DND-41 (cell line): ENCODE measurements at regions not wholly inside any gene's neighbourhood (a gene's known extent, or its start where the extent isn't known, plus 50 kb on each side); places are given as distances from the start of the nearest gene placed in this dataset.
A peak's percentile ranks its signal among the peaks of the same experiment; 100 is the strongest.

Experiments used
- ATAC-seq: fragments of 200-7000 bp; cut with Tn5 transposase; 3 replicates; pipeline ENCODE4 v1.9.1; 2021; ENCODE audit warnings: low read depth; ENCODE audit not compliant: insufficient read depth
- DNase-seq: peaks from one replicate; pipeline ENCODE4 v3.0.0-alpha.2; 2020
- H2AFZ ChIP-seq: 2 replicates; pipeline ENCODE4 v1.6.0; 2012; ENCODE audit warnings: low read depth, low read length
- H3K27ac ChIP-seq: 2 replicates; pipeline ENCODE4 v1.5.1; 2012; ENCODE audit warnings: low read length, inconsistent platforms
- H3K27me3 ChIP-seq: fragments of 200-600 bp; sonication (generic); 2 replicates; pipeline ENCODE4 v1.6.0; 2012; ENCODE audit warnings: low read length, mild to moderate bottlenecking, inconsistent platforms; ENCODE audit not compliant: insufficient read depth, poor library complexity
- H3K36me3 ChIP-seq: 2 replicates; pipeline ENCODE4 v1.5.1; 2012; ENCODE audit warnings: low read length, inconsistent platforms; ENCODE audit not compliant: insufficient read depth
- H3K4me1 ChIP-seq: 2 replicates; pipeline ENCODE4 v1.5.1; 2012; ENCODE audit warnings: mild to moderate bottlenecking, low read length; ENCODE audit not compliant: insufficient read depth
- H3K4me2 ChIP-seq: 2 replicates; pipeline ENCODE4 v1.6.0; 2012; ENCODE audit warnings: mild to moderate bottlenecking, moderate library complexity, low read length, inconsistent platforms; ENCODE audit not compliant: insufficient read depth
- H3K4me3 ChIP-seq, 2 experiments: fragments of 200-600 bp in 1 of 2; shearing (Covaris generic) in 1 of 2; 2 replicates each; pipeline ENCODE4 v1.5.1; 2012 to 2016; ENCODE audit warnings: inconsistent platforms in 2 of 2, low read length in 2 of 2, mild to moderate bottlenecking in 2 of 2, low read depth in 1 of 2, moderate library complexity in 1 of 2
- H3K79me2 ChIP-seq: 2 replicates; pipeline ENCODE4 v1.6.0; 2012; ENCODE audit warnings: low read length, inconsistent platforms; ENCODE audit not compliant: insufficient read depth
- H3K9ac ChIP-seq: 2 replicates; pipeline ENCODE4 v1.6.0; 2012; ENCODE audit warnings: low read depth, mild to moderate bottlenecking, inconsistent platforms, low read length, moderate library complexity
- H3K9me3 ChIP-seq: 2 replicates; pipeline ENCODE4 v1.5.1; 2012; ENCODE audit warnings: low read length, moderate library complexity, mild to moderate bottlenecking, inconsistent platforms; ENCODE audit not compliant: insufficient read depth, severe bottlenecking
- H4K20me1 ChIP-seq: 2 replicates; pipeline ENCODE4 v1.6.0; 2012; ENCODE audit warnings: low read length; ENCODE audit not compliant: insufficient read depth
- EZH2 ChIP-seq: IDR thresholded peaks from 3 replicates; pipeline ENCODE4 v1.6.1; 2012; ENCODE audit warnings: borderline replicate concordance, low read depth, mild to moderate bottlenecking, moderate library complexity, low read length, inconsistent platforms; ENCODE audit not compliant: severe bottlenecking
- TF ChIP-seq, protein P1 (sequence below): IDR thresholded peaks from 2 replicates; pipeline ENCODE4 v1.5.1; 2012; ENCODE audit warnings: borderline replicate concordance, low read length, moderate library complexity, mild to moderate bottlenecking; ENCODE audit not compliant: poor library complexity, severe bottlenecking; ENCODE audit errors: extremely low read depth

DNA sequence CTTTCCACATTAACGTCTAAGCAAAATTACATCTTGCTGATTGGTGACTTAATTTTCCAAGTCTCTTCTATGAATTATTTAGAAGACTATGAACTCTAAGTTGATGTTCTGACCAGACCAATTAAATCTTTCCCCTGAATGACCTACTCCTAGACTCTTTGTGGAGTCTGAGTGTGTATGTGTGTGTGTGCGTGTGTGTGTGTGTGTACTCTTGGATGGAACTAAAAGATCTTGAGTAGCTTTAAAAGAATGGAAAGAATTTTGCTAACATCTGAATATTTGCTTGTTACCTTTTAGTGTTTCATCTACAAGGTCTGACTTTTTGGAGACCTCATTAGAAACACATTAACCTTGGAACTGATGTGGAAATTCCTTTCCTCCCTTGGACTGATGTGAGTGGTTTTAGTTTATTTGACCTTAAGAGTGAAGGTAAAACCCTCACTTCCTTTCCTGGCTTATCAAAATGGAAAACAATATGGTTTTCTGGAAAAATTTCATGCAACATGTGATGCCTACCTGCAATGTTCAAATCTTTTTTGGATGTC is 257.1 kb downstream of the GATA3 start:
- Histone ChIP-seq H4K20me1 (no peaks in the 10 kb centered on the region), H3K4me3 (no peak overlapping the region), H3K4me1 (peaks cover 34% of the 10 kb centered on the region), H3K27me3 (no peaks in the 10 kb centered on the region), H3K4me2 (no peak overlapping the region), H2AFZ (no peak overlapping the region), H3K79me2 (no peaks in the 10 kb centered on the region), H3K27ac (no peak overlapping the region), H3K36me3 (no peaks in the 10 kb centered on the region), H3K9me3 (no peaks in the 10 kb centered on the region), H3K9ac (no peak overlapping the region)
- ATAC-seq (no peak), DNase-seq (no peak)
- TF ChIP-seq, protein P1, sequence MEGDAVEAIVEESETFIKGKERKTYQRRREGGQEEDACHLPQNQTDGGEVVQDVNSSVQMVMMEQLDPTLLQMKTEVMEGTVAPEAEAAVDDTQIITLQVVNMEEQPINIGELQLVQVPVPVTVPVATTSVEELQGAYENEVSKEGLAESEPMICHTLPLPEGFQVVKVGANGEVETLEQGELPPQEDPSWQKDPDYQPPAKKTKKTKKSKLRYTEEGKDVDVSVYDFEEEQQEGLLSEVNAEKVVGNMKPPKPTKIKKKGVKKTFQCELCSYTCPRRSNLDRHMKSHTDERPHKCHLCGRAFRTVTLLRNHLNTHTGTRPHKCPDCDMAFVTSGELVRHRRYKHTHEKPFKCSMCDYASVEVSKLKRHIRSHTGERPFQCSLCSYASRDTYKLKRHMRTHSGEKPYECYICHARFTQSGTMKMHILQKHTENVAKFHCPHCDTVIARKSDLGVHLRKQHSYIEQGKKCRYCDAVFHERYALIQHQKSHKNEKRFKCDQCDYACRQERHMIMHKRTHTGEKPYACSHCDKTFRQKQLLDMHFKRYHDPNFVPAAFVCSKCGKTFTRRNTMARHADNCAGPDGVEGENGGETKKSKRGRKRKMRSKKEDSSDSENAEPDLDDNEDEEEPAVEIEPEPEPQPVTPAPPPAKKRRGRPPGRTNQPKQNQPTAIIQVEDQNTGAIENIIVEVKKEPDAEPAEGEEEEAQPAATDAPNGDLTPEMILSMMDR: no peak
- no peak for TF ChIP-seq EZH2

DNA sequence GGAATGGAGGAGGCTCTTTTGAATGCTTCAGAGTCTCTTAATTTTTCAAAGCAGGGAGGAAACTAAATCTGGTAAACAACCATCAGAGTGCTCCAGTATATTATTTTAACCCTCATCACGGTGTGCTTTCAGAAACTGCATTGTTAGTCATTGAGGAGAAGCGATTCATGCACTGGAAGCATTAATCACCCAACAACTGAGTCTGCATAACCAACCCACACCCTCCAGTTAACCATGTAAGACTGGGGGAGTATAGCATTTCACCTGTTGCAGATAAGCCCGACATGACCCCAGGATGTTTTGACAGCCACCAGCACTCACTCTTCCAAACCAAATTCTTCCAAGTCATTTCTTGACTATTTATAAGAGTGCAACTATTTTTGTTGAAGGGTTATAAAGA is 257.6 kb downstream of the GATA3 start:
- Histone ChIP-seq H3K27me3 (no peaks in the 10 kb centered on the region), H3K4me3 (no peak overlapping the region), H3K9me3 (no peaks in the 10 kb centered on the region), H3K4me2 (no peak overlapping the region), H2AFZ (no peak overlapping the region), H3K9ac (no peak overlapping the region), H3K27ac (no peak overlapping the region), H3K36me3 (no peaks in the 10 kb centered on the region), H3K4me1 (peaks cover 33% of the 10 kb centered on the region), H3K79me2 (no peaks in the 10 kb centered on the region), H4K20me1 (no peaks in the 10 kb centered on the region)
- TF ChIP-seq EZH2: no peak
- TF ChIP-seq, protein P1: no peak
- ATAC-seq (no peak), DNase-seq (no peak)

DNA sequence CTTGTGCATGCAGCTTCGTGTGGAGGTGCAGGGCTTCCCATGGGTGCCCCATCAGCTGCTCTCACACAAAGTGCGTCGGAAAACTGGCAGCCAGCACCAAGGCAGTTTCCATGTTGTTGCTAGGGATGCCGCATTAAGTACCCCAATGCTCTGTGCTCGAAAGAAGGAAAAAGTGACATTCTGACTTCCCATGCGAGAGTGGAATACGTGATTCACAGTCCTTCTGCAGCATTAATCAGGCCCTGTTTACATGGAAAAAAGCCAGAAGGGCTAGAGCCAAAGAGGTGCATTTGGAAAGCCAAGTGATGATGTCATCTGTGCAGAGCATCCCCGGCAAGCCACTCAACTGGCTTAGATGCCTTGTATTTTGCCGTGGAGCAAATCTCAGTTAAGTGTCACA is 258.3 kb downstream of the GATA3 start:
- Histone ChIP-seq H4K20me1 (no peaks in the 10 kb centered on the region), H3K9me3 (no peaks in the 10 kb centered on the region), H3K27me3 (no peaks in the 10 kb centered on the region), H2AFZ (no peak overlapping the region), H3K27ac (no peak overlapping the region), H3K4me2 (no peak overlapping the region), H3K4me1 (peaks cover 33% of the 10 kb centered on the region), H3K36me3 (no peaks in the 10 kb centered on the region), H3K79me2 (no peaks in the 10 kb centered on the region), H3K9ac (no peak overlapping the region), H3K4me3 (no peak overlapping the region)
- TF ChIP-seq EZH2: no peak
- TF ChIP-seq, protein P1: no peak
- DNase-seq (no peak), ATAC-seq (no peak)

DNA sequence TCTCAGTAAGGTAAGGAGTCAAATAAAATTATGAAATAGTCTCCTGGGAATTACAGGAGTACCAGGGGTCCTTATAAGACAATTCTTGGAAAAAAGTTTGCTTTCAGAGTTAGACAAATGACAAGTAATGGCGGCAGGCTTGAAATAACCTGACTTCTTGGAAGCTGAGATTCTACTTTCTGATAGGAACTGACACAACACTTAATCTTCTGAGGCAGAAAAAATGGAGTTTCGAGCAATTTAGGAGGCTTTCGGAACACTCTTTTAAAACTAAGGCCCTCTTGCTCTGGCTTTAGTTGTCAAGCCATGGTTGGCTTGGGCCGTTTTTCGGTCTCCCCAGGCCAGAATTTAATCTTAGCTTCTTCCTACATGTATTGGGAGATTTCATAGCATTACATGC is 260.0 kb downstream of the GATA3 start:
- Histone ChIP-seq H3K9ac (no peak overlapping the region), H3K9me3 (no peaks in the 10 kb centered on the region), H3K4me3 (no peak overlapping the region), H3K79me2 (no peaks in the 10 kb centered on the region), H3K27me3 (no peaks in the 10 kb centered on the region), H3K4me2 (no peak overlapping the region), H3K4me1 (peaks cover 33% of the 10 kb centered on the region), H3K27ac (peak overlapping the region; percentile 75), H4K20me1 (no peaks in the 10 kb centered on the region), H3K36me3 (no peaks in the 10 kb centered on the region), H2AFZ (peak overlapping the region; percentile 13; the same call in 1 of the 2 replicates)
- ATAC-seq: no peak
- TF ChIP-seq, protein P1: no peak
- no peak for TF ChIP-seq EZH2
- no peak for DNase-seq
